Hematopoietic multipotent progenitor cell treated with erythropoietin and hydrocortisone succinate and interleukin-3 and kit ligand, for 17 days (in vitro differentiated cells): ENCODE measurements at regions not wholly inside any gene's neighbourhood (a gene's known extent, or its start where the extent isn't known, plus 50 kb on each side); places are given as distances from the start of the nearest gene placed in this dataset.

ENCODE experiments used
- DNase-seq: peaks from one replicate; pipeline ENCODE4 v3.0.0-alpha.2; 2015; ENCODE audit warnings: low spot score

DNA sequence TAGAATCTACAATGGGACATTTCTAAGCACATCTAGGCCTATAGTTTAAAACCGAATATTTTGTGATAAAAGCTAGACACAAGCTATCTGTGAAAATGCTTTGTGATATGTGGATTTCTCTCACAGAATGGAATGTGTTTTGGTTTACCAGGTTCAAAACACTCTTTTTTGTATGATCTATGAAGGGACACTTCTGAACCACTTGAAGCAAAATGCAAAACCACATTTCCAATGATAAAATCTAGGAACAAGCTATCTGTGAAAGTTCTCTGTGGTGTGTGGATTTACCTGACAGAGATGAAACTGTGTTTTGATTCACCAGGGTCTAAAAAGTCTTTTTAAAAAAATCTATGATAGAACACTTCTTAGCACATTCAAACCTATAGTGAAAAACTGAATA is 2192.4 kb downstream of the TP53TG3F start:
- DNase-seq: no peak

GRCh38 chr16:35664091-35664693 is 2204.8 kb downstream of the TP53TG3F start:
- no peak for DNase-seq

- no peak for DNase-seq
Measured at GRCh38 chr16:35685085-35685484, 2225.7 kb downstream of the TP53TG3F start.

DNA sequence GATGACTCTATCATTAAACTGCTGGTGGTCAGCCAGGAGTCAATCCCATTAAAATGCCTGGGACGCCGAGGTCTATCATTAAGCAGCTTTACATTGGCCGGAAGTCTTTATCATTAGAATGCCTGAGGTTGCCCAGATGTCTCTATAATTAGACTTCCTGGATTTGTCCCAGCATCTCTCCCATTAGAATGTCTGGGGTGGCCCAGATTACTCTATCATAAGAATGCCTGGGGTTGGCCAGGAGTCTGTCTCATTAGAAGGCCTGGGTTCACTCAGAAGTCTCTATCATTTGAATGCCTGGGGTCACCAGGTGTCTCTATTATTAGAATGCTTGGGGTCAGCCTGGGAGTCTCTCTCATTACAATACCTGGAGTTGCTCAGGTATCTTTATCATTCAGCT is 2227.2 kb downstream of the TP53TG3F start:
- DNase-seq: no peak

GRCh38 chr16:35687071-35687470 is 2227.7 kb downstream of the TP53TG3F start:
- no peak for DNase-seq

GRCh38 chr16:35687781-35688180 is 2228.4 kb downstream of the TP53TG3F start:
- DNase-seq: no peak

DNA sequence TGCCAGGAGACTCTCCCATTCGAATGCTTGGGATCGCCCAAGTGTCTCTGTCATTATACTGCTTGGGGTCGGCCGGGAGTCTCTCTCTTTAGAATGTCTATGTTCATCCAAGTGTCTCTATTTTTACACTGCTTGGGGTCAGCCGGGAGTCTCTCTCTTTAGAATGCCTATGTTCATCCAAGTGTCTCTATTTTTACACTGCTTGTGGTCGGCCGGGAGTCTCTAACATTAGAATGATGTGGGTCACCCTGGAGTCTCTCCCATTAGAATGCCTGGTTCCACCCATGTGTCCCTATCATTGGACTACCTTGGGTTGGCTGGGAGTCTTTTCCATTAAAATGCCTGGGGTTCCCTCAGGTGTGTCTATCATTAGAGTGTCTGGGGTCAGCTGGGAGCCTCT is 2230.4 kb downstream of the TP53TG3F start:
- DNase-seq: no peak

DNA sequence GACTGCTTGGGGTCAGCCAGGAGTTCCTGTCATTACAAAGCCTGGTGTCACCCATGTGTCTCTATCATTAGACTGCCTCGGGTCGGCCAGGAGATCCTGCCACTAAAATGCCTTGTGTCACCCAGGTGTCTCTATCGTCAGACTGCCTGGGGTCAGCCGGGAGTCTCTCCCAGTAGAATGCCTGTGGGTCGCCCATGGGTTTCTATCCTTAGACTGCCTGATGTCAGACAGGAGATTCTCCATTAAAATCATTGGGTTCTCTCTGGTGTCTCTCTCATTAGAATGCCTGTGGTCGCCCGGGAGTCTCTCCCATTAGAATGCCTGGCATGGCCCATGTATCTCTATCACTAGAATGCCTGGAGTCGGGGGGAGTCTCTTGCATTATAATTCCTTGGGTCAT is 2231.0 kb downstream of the TP53TG3F start:
- no peak for DNase-seq

DNA sequence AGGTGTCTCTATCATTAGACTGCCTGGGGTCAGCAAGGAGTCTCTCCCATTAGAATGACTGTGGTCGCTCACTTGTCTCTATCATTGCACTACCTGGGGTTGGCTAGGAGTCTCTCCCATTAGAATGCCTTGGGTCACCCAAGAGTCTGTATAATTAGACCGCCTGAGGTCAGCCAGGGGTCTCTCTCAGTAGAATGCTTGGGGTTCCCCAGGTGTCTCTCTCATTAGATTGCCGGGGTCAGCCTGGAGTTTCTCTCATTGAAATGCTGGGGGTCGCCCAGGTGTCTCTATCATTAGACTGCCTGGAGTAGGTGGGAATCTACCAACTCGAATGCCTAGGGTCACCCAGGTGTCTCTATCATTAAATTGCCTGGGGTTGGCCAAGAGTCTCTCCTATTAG is 2231.6 kb downstream of the TP53TG3F start:
- no peak for DNase-seq

- no peak for DNase-seq
Measured at GRCh38 chr16:35692824-35693223, 2233.4 kb downstream of the TP53TG3F start.

- no peak for DNase-seq
Measured at GRCh38 chr16:35706901-35707300, 2247.5 kb downstream of the TP53TG3F start.

DNA sequence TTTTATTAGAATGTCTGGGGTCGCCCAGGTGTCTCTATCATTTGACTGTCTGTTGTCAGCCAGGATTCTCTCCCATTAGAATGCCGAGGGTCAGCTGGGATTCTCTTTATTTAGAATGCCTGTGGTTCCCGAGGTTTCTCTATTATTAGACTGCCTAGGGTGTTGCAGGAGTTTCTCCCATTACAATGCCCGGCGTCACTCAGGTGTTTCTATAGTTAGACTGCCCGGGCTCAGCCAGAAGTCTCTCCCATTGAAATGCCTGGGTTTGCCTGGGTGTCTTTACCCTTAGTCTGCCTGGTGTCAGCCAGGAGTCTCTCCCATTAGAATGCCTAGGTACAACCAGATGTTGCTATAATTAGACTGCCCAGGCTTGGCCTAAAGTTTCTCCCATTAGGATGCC is 2252.0 kb downstream of the TP53TG3F start:
- no peak for DNase-seq

DNA sequence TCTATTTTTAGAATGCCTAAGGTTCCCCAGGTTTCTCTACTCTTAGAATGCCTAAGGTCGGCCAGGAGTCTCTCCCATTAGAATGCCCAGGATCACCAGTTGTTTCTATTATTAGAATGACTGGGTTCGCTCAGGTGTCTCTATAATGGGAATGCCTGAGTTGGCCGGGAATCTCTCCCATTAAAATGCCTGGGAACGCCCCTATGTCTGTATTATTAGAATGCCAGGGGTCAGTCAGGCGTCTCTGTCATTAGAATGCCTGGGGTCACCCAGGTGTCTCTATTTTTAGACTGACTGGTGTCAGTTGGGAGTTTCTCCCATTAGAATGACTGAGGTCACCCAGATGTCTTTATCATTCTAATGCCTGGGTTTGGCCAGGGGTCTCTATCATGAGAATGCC is 2252.5 kb downstream of the TP53TG3F start:
- no peak for DNase-seq

DNA sequence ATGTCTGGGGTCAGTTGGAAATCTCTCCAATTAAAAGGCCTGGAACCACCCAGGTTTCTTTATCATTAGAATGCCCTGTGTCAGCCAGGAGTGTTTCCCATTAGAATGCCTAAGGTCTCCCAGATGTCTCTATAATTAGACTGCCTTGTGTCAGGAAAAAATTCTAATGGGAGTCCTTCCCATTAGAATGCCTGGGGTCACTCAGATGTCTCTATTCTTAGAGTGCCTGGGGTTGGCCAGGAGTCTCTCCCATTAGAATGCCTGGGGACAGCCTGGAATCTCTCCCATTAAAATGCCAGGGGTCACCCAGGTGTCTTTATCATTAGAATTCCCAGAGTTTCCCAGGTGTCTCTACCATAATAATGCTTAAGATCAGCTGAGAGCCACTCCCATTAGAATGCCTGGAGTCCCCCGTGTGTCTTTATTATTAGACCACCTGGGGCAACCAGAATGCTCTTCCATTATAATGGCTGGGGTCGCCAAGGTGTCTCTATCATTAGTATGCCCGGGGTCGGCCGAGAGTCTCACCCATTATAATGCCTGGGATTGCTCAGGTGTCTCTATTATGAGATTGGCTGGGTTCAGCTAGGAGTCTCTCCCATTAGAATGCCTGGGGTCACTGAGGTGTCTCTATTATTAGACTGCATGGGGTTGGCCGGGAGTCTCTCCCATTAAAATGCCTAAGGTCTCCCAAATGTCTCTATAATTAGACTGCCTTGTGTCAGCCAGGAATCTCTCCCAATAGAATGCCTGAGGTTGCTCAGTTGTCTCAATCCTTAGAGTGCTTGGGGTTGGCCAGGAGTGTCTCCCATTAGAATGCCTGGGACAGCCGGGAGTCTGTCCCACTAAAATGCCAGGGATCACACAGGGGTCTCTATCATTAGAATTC is 2254.6 kb downstream of the TP53TG3F start:
- DNase-seq: no peak

DNA sequence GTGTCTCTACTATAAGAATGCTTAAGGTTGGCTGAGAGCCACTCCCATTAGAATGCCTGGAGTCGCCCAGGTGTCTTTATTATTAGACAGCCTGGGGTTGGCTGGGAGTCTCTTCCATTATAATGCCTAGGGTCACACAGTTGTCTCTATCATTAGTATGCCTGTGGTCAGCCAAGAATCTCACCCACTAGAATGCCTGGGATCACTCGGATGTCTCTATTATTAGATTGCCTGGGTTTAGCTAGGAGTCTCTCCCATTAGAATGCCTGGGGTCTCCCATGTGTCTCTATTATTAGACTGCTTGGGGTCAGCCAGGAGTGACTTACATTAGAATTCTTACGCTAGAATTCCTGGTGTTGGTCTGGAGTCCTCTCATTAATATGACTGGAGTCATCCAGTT is 2255.3 kb downstream of the TP53TG3F start:
- no peak for DNase-seq

DNA sequence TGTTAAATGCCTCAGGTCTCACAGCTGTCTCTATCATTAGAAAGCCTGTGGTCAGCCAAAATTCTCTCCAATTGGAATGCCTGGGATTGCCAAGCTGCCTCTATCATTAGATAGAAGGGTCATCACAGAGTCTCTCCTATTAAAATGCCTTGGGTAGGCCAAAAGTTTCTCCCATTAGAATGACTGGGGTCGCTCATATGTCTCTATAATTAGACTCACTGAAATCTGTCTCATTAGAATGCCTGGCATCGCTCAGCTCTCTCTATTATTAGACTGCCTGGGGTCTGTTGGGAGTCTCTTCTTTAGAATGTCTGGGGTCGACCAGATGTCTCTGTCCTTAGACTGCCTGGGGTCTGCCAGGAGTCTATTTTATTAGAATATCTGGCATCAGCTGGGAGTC is 2265.1 kb downstream of the TP53TG3F start:
- DNase-seq: no peak

- DNase-seq: no peak
Measured at GRCh38 chr16:35725949-35726348, 2266.5 kb downstream of the TP53TG3F start.

DNA sequence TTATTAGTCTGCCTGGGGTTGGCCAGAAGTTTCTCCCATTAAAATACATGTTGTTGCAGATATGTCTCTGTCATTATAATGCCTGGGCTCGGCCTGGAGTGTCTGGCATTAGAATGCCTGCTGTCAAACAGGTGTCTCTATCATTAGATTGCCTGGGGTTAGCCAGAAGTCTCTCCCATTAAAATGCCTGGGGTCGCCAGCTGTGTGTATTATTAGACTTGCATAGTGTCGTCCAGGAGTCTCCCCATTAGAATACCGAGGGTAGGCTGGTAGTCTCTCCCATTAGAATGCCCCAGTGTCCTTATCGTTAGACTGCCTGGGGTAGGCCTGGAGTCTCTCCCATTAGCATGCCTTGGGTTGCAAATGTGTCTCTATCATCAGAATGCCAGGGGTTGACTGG is 2270.8 kb downstream of the TP53TG3F start:
- no peak for DNase-seq

GRCh38 chr16:35731341-35732040 is 2272.1 kb downstream of the TP53TG3F start:
- DNase-seq: no peak

- no peak for DNase-seq
Measured at GRCh38 chr16:35732046-35732810, 2272.8 kb downstream of the TP53TG3F start.

- no peak for DNase-seq
Measured at GRCh38 chr16:35733278-35733965, 2274.0 kb downstream of the TP53TG3F start.
